D341Med (cell line): ENCODE measurements at regions not wholly inside any gene's neighbourhood (a gene's known extent, or its start where the extent isn't known, plus 50 kb on each side); places are given as distances from the start of the nearest gene placed in this dataset.

ENCODE experiments used
- DNase-seq: peaks from one replicate; pipeline ENCODE4 v3.0.0; 2012; ENCODE audit warnings: low spot score

- DNase-seq = no peak
These were observed 56.9 kb upstream of the GYPC start for GRCh38 chr2:126599062-126599461.

GRCh38 chr2:126600742-126601141, 55.2 kb upstream of the GYPC start:
- DNase-seq = no peak

GRCh38 chr2:126602334-126602733, 53.6 kb upstream of the GYPC start:
- no peak for DNase-seq
